ENCODE measurements at regions not wholly inside any gene's neighbourhood (a gene's known extent, or its start where the extent isn't known, plus 50 kb on each side); places are given as distances from the start of the nearest gene placed in this dataset.
"Not testable (repeated sequence)": the region's sequence is repeated elsewhere in the genome, so short reads cannot be mapped to it uniquely, and the experiment has no call there.

DNA sequence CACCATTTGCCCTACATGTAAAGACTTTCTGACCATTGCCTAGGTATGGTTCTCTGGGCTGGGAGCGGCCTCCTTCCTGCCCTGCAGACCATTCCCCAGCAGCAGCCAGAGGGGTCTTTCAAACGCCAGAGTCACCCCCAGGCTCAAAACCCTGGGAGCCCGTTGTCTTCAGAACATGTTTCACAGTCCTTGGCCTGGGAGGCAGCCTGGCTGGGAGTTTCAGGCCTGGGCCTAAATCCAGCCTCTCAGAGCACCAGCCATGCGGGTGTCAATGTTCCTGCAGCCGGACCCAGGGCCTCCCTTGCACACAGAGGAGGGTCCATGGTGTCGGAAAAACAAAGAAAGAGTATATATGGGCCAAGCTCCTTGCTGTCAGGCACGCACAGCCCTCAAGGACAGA lies 145.2 kb upstream of the FOXD4L5 start:
- peaks cover 5% of the 10 kb centered on the region for H3K36me3 Mint-ChIP-seq (ENCODE audit: insufficient read depth, unreplicated experiment)
- no TSS peak for BruUV-seq (replicated peaks)
- TF ChIP-seq CTCF (IDR thresholded peaks at IDR 0.05; ENCODE audit: unreplicated experiment): no peak
- no peak overlapping the region for H3K4me3 Mint-ChIP-seq (ENCODE audit: unreplicated experiment)
- ChIA-PET POLR2A (no interaction called here), CTCF (no interaction called here)
- H3K27ac Mint-ChIP-seq (ENCODE audit: low read depth, unreplicated experiment): no peak overlapping the region
- H3K27me3 Mint-ChIP-seq (ENCODE audit: insufficient read depth, unreplicated experiment): no peaks in the 10 kb centered on the region
- H3K9me3 Mint-ChIP-seq (ENCODE audit: unreplicated experiment): peaks cover 23% of the 10 kb centered on the region
- H3K4me1 Mint-ChIP-seq (ENCODE audit: insufficient read depth, unreplicated experiment): no peaks in the 10 kb centered on the region
- intact Hi-C loops (cut with micrococcal nuclease): no loop called here
- DNase-seq (ENCODE audit: unreplicated experiment): no peak

GRCh38 chr9:65427361-65427760 lies 142.4 kb upstream of the FOXD4L5 start:
- peaks cover 30% of the 10 kb centered on the region for H3K9me3 Mint-ChIP-seq (ENCODE audit: unreplicated experiment)
- H3K36me3 Mint-ChIP-seq (ENCODE audit: insufficient read depth, unreplicated experiment); H3K27me3 Mint-ChIP-seq (ENCODE audit: insufficient read depth, unreplicated experiment); CTCF ChIA-PET; POLR2A ChIA-PET; intact Hi-C loops (cut with micrococcal nuclease); BruUV-seq (replicated peaks); H3K27ac Mint-ChIP-seq (ENCODE audit: low read depth, unreplicated experiment); H3K4me3 Mint-ChIP-seq (ENCODE audit: unreplicated experiment); H3K4me1 Mint-ChIP-seq (ENCODE audit: insufficient read depth, unreplicated experiment); DNase-seq (ENCODE audit: unreplicated experiment): not testable (repeated sequence)

DNA sequence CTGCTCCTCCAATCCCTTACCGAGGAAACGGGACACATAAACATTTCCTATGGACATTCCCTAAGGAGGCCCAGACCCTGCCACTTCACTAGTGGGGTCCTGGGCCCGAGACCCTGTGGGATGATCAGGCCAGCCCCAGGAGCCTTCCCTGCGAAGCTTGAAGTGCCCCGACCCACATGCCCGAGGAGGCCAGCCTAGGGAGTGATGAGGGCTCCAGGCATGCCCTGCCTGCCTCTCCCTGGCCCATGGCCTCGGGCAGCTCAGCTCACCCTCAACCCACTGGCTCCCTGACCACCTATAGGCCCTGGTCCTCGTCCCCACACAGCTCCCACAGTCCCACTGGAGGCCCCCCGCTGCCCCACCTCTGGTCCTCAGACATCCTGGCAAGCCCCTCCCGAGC lies 141.8 kb upstream of the FOXD4L5 start:
- POLR2A ChIA-PET; H3K27me3 Mint-ChIP-seq (ENCODE audit: insufficient read depth, unreplicated experiment); BruUV-seq (replicated peaks); H3K36me3 Mint-ChIP-seq (ENCODE audit: insufficient read depth, unreplicated experiment); H3K4me1 Mint-ChIP-seq (ENCODE audit: insufficient read depth, unreplicated experiment); H3K4me3 Mint-ChIP-seq (ENCODE audit: unreplicated experiment); H3K27ac Mint-ChIP-seq (ENCODE audit: low read depth, unreplicated experiment); intact Hi-C loops (cut with micrococcal nuclease); CTCF ChIA-PET; DNase-seq (ENCODE audit: unreplicated experiment): not testable (repeated sequence)
- H3K9me3 Mint-ChIP-seq (ENCODE audit: unreplicated experiment): peaks cover 31% of the 10 kb centered on the region

- intact Hi-C loops (cut with micrococcal nuclease): no loop called here
- no TSS peak for BruUV-seq (replicated peaks)
- Mint-ChIP-seq H3K9me3 (ENCODE audit: unreplicated experiment) (peaks cover 36% of the 10 kb centered on the region), H3K27me3 (ENCODE audit: insufficient read depth, unreplicated experiment) (no peaks in the 10 kb centered on the region), H3K4me1 (ENCODE audit: insufficient read depth, unreplicated experiment) (no peaks in the 10 kb centered on the region), H3K4me3 (ENCODE audit: unreplicated experiment) (no peak overlapping the region), H3K36me3 (ENCODE audit: insufficient read depth, unreplicated experiment) (no peaks in the 10 kb centered on the region), H3K27ac (ENCODE audit: low read depth, unreplicated experiment) (no peak overlapping the region)
- no peak for DNase-seq (ENCODE audit: unreplicated experiment)
- CTCF ChIA-PET: no interaction called here
- POLR2A ChIA-PET: no interaction called here
- TF ChIP-seq CTCF (IDR thresholded peaks at IDR 0.05; ENCODE audit: unreplicated experiment): no peak
These were observed 141.2 kb upstream of the FOXD4L5 start for GRCh38 chr9:65426231-65426630.

GRCh38 chr9:65425183-65425582 lies 140.2 kb upstream of the FOXD4L5 start:
- CTCF ChIA-PET; intact Hi-C loops (cut with micrococcal nuclease); POLR2A ChIA-PET; H3K4me1 Mint-ChIP-seq (ENCODE audit: insufficient read depth, unreplicated experiment); H3K27me3 Mint-ChIP-seq (ENCODE audit: insufficient read depth, unreplicated experiment); BruUV-seq (replicated peaks); H3K27ac Mint-ChIP-seq (ENCODE audit: low read depth, unreplicated experiment); H3K4me3 Mint-ChIP-seq (ENCODE audit: unreplicated experiment); H3K36me3 Mint-ChIP-seq (ENCODE audit: insufficient read depth, unreplicated experiment): not testable (repeated sequence)
- peaks cover 39% of the 10 kb centered on the region for H3K9me3 Mint-ChIP-seq (ENCODE audit: unreplicated experiment)
- peak; percentile 0 for DNase-seq (ENCODE audit: unreplicated experiment)

- H3K4me1 Mint-ChIP-seq (ENCODE audit: insufficient read depth, unreplicated experiment); intact Hi-C loops (cut with micrococcal nuclease); H3K4me3 Mint-ChIP-seq (ENCODE audit: unreplicated experiment); BruUV-seq (replicated peaks); CTCF ChIA-PET; POLR2A ChIA-PET; H3K36me3 Mint-ChIP-seq (ENCODE audit: insufficient read depth, unreplicated experiment); H3K27me3 Mint-ChIP-seq (ENCODE audit: insufficient read depth, unreplicated experiment); H3K27ac Mint-ChIP-seq (ENCODE audit: low read depth, unreplicated experiment): not testable (repeated sequence)
- H3K9me3 Mint-ChIP-seq (ENCODE audit: unreplicated experiment): peaks cover 43% of the 10 kb centered on the region
- DNase-seq (ENCODE audit: unreplicated experiment): peak; percentile 0
These were observed 139.5 kb upstream of the FOXD4L5 start for GRCh38 chr9:65424437-65424984.

GRCh38 chr9:65423691-65424436 lies 138.9 kb upstream of the FOXD4L5 start:
- BruUV-seq (replicated peaks); intact Hi-C loops (cut with micrococcal nuclease); DNase-seq (ENCODE audit: unreplicated experiment); H3K36me3 Mint-ChIP-seq (ENCODE audit: insufficient read depth, unreplicated experiment); CTCF ChIA-PET; H3K27ac Mint-ChIP-seq (ENCODE audit: low read depth, unreplicated experiment); H3K4me3 Mint-ChIP-seq (ENCODE audit: unreplicated experiment); POLR2A ChIA-PET; H3K27me3 Mint-ChIP-seq (ENCODE audit: insufficient read depth, unreplicated experiment); H3K4me1 Mint-ChIP-seq (ENCODE audit: insufficient read depth, unreplicated experiment): not testable (repeated sequence)
- H3K9me3 Mint-ChIP-seq (ENCODE audit: unreplicated experiment): peaks cover 50% of the 10 kb centered on the region

- H3K36me3 Mint-ChIP-seq (ENCODE audit: insufficient read depth, unreplicated experiment); BruUV-seq (replicated peaks); DNase-seq (ENCODE audit: unreplicated experiment); H3K27me3 Mint-ChIP-seq (ENCODE audit: insufficient read depth, unreplicated experiment); H3K27ac Mint-ChIP-seq (ENCODE audit: low read depth, unreplicated experiment); H3K4me3 Mint-ChIP-seq (ENCODE audit: unreplicated experiment); intact Hi-C loops (cut with micrococcal nuclease); H3K4me1 Mint-ChIP-seq (ENCODE audit: insufficient read depth, unreplicated experiment); POLR2A ChIA-PET; CTCF ChIA-PET: not testable (repeated sequence)
- peaks cover 50% of the 10 kb centered on the region for H3K9me3 Mint-ChIP-seq (ENCODE audit: unreplicated experiment)
These were observed 138.1 kb upstream of the FOXD4L5 start for GRCh38 chr9:65422966-65423690.

Data from MCF 10A (cell line).